Mucosa of descending colon (tissue), 3 donors: ENCODE measurements at regions not wholly inside any gene's neighbourhood (a gene's known extent, or its start where the extent isn't known, plus 50 kb on each side); places are given as distances from the start of the nearest gene placed in this dataset.
"Not testable (repeated sequence)": the region's sequence is repeated elsewhere in the genome, so short reads cannot be mapped to it uniquely, and the experiment has no call there.

Experiments used
- ATAC-seq: fragments of 200-7000 bp; cut with Tn5 transposase; one replicate; pipeline ENCODE4 v1.9.1; 2020; ENCODE audit warnings: mild to moderate bottlenecking, moderate library complexity
- DNase-seq, 3 donors: peaks; one replicate each; pipeline ENCODE4 v3.0.0-alpha.2; 2020
- H3K36me3 ChIP-seq: fragments of 200-600 bp; one replicate; pipeline ENCODE4 v1.8.0; 2021; ENCODE audit warnings: low read depth, mild to moderate bottlenecking
- H3K4me1 ChIP-seq: fragments of 200-600 bp; one replicate; pipeline ENCODE4 v1.8.0; 2021; ENCODE audit warnings: low read depth, mild to moderate bottlenecking
- H3K4me3 ChIP-seq: fragments of 200-600 bp; one replicate; pipeline ENCODE4 v1.8.0; 2021; ENCODE audit warnings: mild to moderate bottlenecking
- H3K9me3 ChIP-seq: fragments of 200-600 bp; one replicate; pipeline ENCODE4 v1.8.0; 2021; ENCODE audit warnings: mild to moderate bottlenecking
- intact Hi-C, 2 donors: fragments of 100-400 bp; cut with DNase I in 1 of 2; cut with micrococcal nuclease in 1 of 2; formaldehyde crosslinking; loops; one replicate each; pipeline versions ENCODE4 v1.11.0 to v1.11.1; 2022; cut with DNase I, micrococcal nuclease
- TF ChIP-seq, protein P1 (sequence below): fragments of 200-600 bp; IDR thresholded peaks from one replicate; pipeline ENCODE4 v1.8.0; 2022; ENCODE audit warnings: antibody characterized with exemption, mild to moderate bottlenecking
- donor health status: DM: no; HTN: no; CAD: no; lungs with moderate emphysema.
- donor health status: DM: no; HTN: no; CAD: no.
- donor health status: DM: no; HTN: yes; CAD: no.

DNA sequence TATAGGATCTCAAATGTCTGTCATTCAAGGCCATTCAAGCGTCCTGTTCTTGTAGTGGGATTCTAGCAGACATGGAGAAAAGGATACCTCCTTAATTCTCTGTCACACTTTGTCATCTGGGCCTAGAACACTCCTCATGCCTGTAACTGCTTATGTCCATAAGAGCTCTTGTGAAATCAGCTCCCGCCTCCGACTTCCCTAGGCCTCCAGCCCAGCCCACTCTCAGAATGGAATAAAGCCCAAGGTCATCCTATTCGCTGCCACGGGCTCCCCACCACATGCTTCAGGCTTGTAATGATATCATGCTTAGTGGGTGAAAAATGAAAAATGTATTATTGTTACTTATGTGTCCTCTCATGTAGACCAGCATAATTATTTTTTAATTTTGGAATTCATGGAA, 632.5 kb downstream of the ISL1 start:
- intact Hi-C loops: no loop called here
- H3K36me3 ChIP-seq: no peaks in the 10 kb centered on the region
- no peak for ATAC-seq
- TF ChIP-seq, protein P1, sequence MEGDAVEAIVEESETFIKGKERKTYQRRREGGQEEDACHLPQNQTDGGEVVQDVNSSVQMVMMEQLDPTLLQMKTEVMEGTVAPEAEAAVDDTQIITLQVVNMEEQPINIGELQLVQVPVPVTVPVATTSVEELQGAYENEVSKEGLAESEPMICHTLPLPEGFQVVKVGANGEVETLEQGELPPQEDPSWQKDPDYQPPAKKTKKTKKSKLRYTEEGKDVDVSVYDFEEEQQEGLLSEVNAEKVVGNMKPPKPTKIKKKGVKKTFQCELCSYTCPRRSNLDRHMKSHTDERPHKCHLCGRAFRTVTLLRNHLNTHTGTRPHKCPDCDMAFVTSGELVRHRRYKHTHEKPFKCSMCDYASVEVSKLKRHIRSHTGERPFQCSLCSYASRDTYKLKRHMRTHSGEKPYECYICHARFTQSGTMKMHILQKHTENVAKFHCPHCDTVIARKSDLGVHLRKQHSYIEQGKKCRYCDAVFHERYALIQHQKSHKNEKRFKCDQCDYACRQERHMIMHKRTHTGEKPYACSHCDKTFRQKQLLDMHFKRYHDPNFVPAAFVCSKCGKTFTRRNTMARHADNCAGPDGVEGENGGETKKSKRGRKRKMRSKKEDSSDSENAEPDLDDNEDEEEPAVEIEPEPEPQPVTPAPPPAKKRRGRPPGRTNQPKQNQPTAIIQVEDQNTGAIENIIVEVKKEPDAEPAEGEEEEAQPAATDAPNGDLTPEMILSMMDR: no peak
- no peak for DNase-seq
- no peaks in the 10 kb centered on the region for H3K9me3 ChIP-seq
- H3K4me1 ChIP-seq: no peaks in the 10 kb centered on the region
- no peak overlapping the region for H3K4me3 ChIP-seq

DNA sequence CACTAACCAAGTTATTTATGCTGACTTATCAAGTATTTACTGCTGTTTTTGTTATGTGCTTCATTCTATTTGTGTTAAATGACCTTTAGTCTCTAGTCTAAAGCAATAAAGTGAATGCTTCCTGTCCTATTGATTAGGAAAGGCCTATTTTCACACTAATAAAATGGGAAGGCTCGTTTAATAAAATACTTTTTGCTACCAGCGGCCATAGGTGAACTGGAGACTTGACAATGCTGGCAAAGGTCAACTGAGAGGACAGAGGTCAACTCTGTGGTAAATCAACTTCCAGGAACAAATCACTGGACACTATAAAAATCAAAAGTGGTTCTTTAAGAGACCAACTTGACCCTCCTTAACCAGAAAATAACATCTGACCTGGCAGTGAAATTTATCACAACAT, 634.3 kb downstream of the ISL1 start:
- Histone ChIP-seq H3K4me1 (no peaks in the 10 kb centered on the region), H3K36me3 (no peaks in the 10 kb centered on the region), H3K4me3 (no peak overlapping the region), H3K9me3 (no peaks in the 10 kb centered on the region)
- DNase-seq (no peak), ATAC-seq (no peak)
- intact Hi-C loops: no loop called here
- TF ChIP-seq, protein P1: no peak

DNA sequence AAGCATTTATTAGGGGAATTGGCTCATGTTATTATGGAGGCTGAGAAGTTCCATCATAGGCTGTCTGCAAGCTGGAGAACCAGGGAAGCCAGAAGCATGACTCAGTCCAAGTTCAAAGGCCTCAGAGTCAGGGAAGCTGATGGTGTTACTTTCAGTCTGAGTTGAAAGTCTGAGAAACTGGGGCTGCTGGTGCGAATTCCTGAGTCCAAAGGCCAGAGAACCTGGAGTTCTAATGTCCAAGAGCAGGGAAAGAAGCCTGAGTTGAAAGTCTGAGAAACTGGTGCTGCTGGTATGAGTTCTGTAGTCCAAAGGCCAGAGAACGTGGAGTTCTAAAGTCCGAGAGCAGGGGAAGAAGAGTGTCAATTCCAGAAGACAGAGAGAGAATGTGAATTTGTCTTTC, 641.1 kb downstream of the ISL1 start:
- TF ChIP-seq, protein P1: no peak
- Histone ChIP-seq H3K9me3 (no peaks in the 10 kb centered on the region), H3K4me3 (no peak overlapping the region), H3K36me3 (no peaks in the 10 kb centered on the region), H3K4me1 (no peaks in the 10 kb centered on the region)
- intact Hi-C loops: no loop called here
- ATAC-seq: no peak
- no peak for DNase-seq

DNA sequence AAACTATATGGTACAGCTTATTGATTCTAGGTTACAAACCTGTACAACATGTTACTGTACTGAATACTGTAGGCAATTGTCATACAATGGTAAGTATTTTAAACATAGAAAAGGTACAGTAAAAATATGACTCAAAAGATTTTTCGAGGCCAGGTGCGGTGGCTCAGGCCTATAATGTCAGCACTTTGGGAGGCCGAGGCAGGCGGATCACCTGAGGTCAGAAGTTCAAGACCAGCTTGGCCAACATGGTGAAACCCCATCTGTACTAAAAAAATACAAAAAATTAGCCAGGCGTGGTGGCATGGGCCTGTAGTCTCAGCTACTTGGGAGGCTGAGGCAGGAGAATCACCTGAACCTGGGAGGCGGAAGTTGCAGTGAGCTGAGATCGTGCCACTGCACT, 646.6 kb downstream of the ISL1 start:
- intact Hi-C loops, H3K4me1 ChIP-seq, H3K36me3 ChIP-seq, H3K4me3 ChIP-seq, H3K9me3 ChIP-seq, ATAC-seq, DNase-seq: not testable (repeated sequence)

DNA sequence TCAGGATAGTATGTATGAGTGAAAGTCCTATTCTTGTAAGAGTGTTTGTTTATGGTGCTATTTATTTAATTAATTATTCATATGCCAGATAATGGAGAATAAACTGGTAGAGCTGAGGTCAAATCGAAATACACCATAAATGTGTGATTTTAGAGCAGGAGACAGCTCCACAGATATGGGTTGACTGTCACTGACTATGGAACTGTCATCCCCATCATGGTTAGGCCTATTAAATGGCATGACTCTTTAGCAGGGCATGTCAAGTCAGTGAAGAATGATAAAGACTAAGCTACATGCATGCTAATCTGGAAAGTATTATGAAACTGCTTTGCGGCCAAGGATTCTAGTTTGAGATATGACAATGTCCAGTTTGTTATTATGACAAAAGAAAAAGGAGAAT, 658.6 kb downstream of the ISL1 start:
- no peak for DNase-seq
- ATAC-seq: no peak
- Histone ChIP-seq H3K4me3 (no peak overlapping the region), H3K9me3 (no peaks in the 10 kb centered on the region), H3K4me1 (no peaks in the 10 kb centered on the region), H3K36me3 (no peaks in the 10 kb centered on the region)
- intact Hi-C loops: no loop called here
- TF ChIP-seq, protein P1: no peak

DNA sequence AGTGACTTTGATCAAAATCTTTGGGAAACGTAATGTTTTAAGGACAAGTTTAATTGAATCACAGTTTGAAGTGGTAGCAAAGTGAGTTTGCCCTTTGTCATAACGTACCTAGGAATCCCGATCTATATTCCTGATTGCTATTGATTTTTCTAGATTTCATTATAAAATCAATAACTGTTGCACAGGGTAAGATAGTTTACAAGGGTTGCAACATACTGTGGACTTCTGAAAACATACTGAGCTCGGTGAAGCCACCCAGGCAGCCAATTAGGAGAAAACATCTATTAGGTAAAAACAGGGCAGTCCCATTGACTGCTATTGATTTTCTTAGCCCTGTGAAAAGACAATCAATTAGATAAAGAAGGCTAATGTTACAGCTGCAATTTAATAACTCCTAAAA, 659.9 kb downstream of the ISL1 start:
- no peaks in the 10 kb centered on the region for H3K4me1 ChIP-seq
- H3K36me3 ChIP-seq: no peaks in the 10 kb centered on the region
- DNase-seq (no peak), ATAC-seq (no peak)
- H3K4me3 ChIP-seq: no peak overlapping the region
- intact Hi-C loops: no loop called here
- no peaks in the 10 kb centered on the region for H3K9me3 ChIP-seq
- TF ChIP-seq, protein P1: no peak
